HepG2 (cell line): ENCODE measurements at regions not wholly inside any gene's neighbourhood (a gene's known extent, or its start where the extent isn't known, plus 50 kb on each side); places are given as distances from the start of the nearest gene placed in this dataset.
A peak's percentile ranks its signal among the peaks of the same experiment; 100 is the strongest.

Experiments used
- ATAC-seq: fragments of 200-7000 bp; cut with Tn5 transposase; 3 replicates; pipeline ENCODE4 v1.9.1; 2020; ENCODE audit warnings: mild to moderate bottlenecking, moderate library complexity
- BruUV-seq: library from RNA; stranded (reverse); fragments of 400-500 nt; replicated peaks from 2 replicates; lab custom pipeline; 2021; lab: Mats Ljungman, UMichigan
- CTCF ChIA-PET: fragments of 300-600 bp; formaldehyde crosslinking; extraction: SDS; loops from one replicate; lab custom pipeline; 2021; ENCODE audit warnings: low total read pairs, inconsistent platforms, low intra/inter-chr PET ratio; lab: Yijun Ruan, JAX
- POLR2A ChIA-PET: fragments of 350-600 bp; sonication (Branson Sonifier 250); formaldehyde crosslinking; loops from one replicate; lab custom pipeline; 2020; ENCODE audit warnings: antibody characterized with exemption, inconsistent platforms; lab: Yijun Ruan, JAX
- DNase-seq: peaks from one replicate; pipeline ENCODE4 v3.0.0-alpha.2; 2015; ENCODE audit warnings: low spot score
- FAIRE-seq: peaks from 3 replicates; lab custom pipeline; 2011; peaks lifted over from hg19 to GRCh38; lab: Jason Lieb, UNC
- H2AFZ ChIP-seq: one replicate; pipeline ENCODE4 v1.6.1; 2011; ENCODE audit warnings: low read length, inconsistent platforms
- H3K27ac ChIP-seq: fragments of 300-600 bp; 3 replicates; pipeline ENCODE4 v1.8.0; 2011; ENCODE audit warnings: mixed run types, mild to moderate bottlenecking, mixed read lengths, low read length, inconsistent platforms; ENCODE audit not compliant: insufficient read depth; ENCODE audit errors: extremely low read length
- H3K27me3 ChIP-seq, 2 experiments: fragments of 200-600 bp in 1 of 2; 2 replicates in 1 of 2; 3 replicates in 1 of 2; pipeline versions ENCODE4 v1.6.0 to v1.8.0; 2011; ENCODE audit warnings: low read length in 2 of 2, mild to moderate bottlenecking in 2 of 2, moderate library complexity in 2 of 2, inconsistent platforms in 1 of 2; ENCODE audit not compliant: insufficient read depth in 2 of 2, control insufficient read depth in 1 of 2
- H3K36me3 ChIP-seq, 2 experiments: fragments of 200-600 bp in 1 of 2; replicated peaks in 1 of 2; 2 replicates in 1 of 2; 3 replicates in 1 of 2; pipeline versions ENCODE4 v1.5.1 to v1.8.0; 2011; ENCODE audit warnings: low read length in 2 of 2, inconsistent platforms in 1 of 2; ENCODE audit not compliant: insufficient read depth in 2 of 2, control insufficient read depth in 1 of 2
- H3K4me1 ChIP-seq: 2 replicates; pipeline ENCODE4 v1.5.1; 2012; ENCODE audit warnings: low read length, inconsistent platforms; ENCODE audit not compliant: insufficient read depth
- H3K4me2 ChIP-seq: 2 replicates; pipeline ENCODE4 v1.6.0; 2011; ENCODE audit warnings: low read depth, low read length, inconsistent platforms
- H3K4me3 ChIP-seq, 3 experiments: fragments of 200-600 bp in 1 of 3; sonication (generic), shearing (Covaris generic) in 1 of 3; replicated peaks in 1 of 3; 2 replicates each; pipeline ENCODE4 v1.5.1; 2011 to 2016; ENCODE audit warnings: low read length in 3 of 3, inconsistent platforms in 2 of 3, low read depth in 2 of 3, mild to moderate bottlenecking in 2 of 3, control low read depth in 1 of 3, mixed read lengths in 1 of 3; ENCODE audit not compliant: insufficient read depth in 1 of 3
- H3K79me2 ChIP-seq: one replicate; pipeline ENCODE4 v1.6.1; 2011; ENCODE audit warnings: low read length, inconsistent platforms; ENCODE audit not compliant: insufficient read depth
- H3K9ac ChIP-seq: 2 replicates; pipeline ENCODE4 v1.6.0; 2011; ENCODE audit warnings: mild to moderate bottlenecking, low read depth, low read length, inconsistent platforms; ENCODE audit not compliant: insufficient read depth
- H3K9me3 ChIP-seq: 2 replicates; pipeline ENCODE4 v1.5.1; 2012; ENCODE audit warnings: mild to moderate bottlenecking, low read length
- H4K20me1 ChIP-seq: 2 replicates; pipeline ENCODE4 v1.6.0; 2011; ENCODE audit warnings: inconsistent platforms, mild to moderate bottlenecking, low read length, moderate library complexity; ENCODE audit not compliant: insufficient read depth
- BORCS8-MEF2B ChIP-seq: sonication (generic); formaldehyde crosslinking; IDR thresholded peaks from 2 replicates; pipeline ENCODE4 v1.8.0; 2022; ENCODE audit warnings: mild to moderate bottlenecking, missing genetic modification reagents
- CC2D1A ChIP-seq: sonication (generic); formaldehyde crosslinking; IDR thresholded peaks from 2 replicates; pipeline ENCODE4 v1.8.1; 2023; ENCODE audit warnings: mild to moderate bottlenecking, missing genetic modification reagents
- CEBPB ChIP-seq: IDR thresholded peaks from 2 replicates; pipeline ENCODE4 v1.6.1; 2011; ENCODE audit warnings: low read depth, low read length, improper control_type of control experiment, borderline replicate concordance
- MIER3 ChIP-seq: IDR thresholded peaks from 2 replicates; pipeline ENCODE4 v1.6.1; 2016; ENCODE audit warnings: missing compliant biosample characterization, borderline replicate concordance
- NCOA5 ChIP-seq: sonication (generic); formaldehyde crosslinking; IDR thresholded peaks from 2 replicates; pipeline ENCODE4 v1.4.0; 2020; ENCODE audit warnings: missing genetic modification reagents
- TOE1 ChIP-seq: sonication (generic); formaldehyde crosslinking; IDR thresholded peaks from 2 replicates; pipeline ENCODE4 v1.4.0; 2020; ENCODE audit warnings: mild to moderate bottlenecking, missing genetic modification reagents
- ZNF282 ChIP-seq: fragments of 450-650 bp; IDR thresholded peaks from 2 replicates; pipeline ENCODE4 v1.6.1; 2018; ENCODE audit not compliant: partially characterized antibody
- ZNF33B ChIP-seq: sonication (generic); formaldehyde crosslinking; IDR thresholded peaks from 2 replicates; pipeline ENCODE4 v1.5.1; 2020; ENCODE audit warnings: mild to moderate bottlenecking, missing genetic modification reagents
- ZNF407 ChIP-seq: sonication (generic); formaldehyde crosslinking; IDR thresholded peaks from one replicate; pipeline ENCODE4 v1.5.1; 2020; ENCODE audit warnings: mild to moderate bottlenecking, missing genetic modification reagents; ENCODE audit errors: not compliant biosample characterization
- ZNF460 ChIP-seq: sonication (generic); formaldehyde crosslinking; IDR thresholded peaks from 2 replicates; pipeline ENCODE4 v1.5.1; 2020; ENCODE audit warnings: missing genetic modification reagents, mild to moderate bottlenecking, borderline replicate concordance
- ZNF841 ChIP-seq: sonication (generic); formaldehyde crosslinking; IDR thresholded peaks from 2 replicates; pipeline ENCODE4 v1.8.1; 2023; ENCODE audit warnings: missing genetic modification reagents, borderline replicate concordance
- WGBS: methylation state at CpG from one replicate; pipeline ENCODE4 v1.1.6; 2017; ENCODE audit warnings: low lambda C conversion rate; 5-methylcytosine and 5-hydroxymethylcytosine counted together
- in situ Hi-C: cut with HindIII; loops from 2 replicates; pipeline ENCODE4 v1.10.0; 2017; ENCODE audit warnings: low pct_unique_long_range_greater_than_20kb; ENCODE audit not compliant: extremely low pct_ligation_motif_present
- intact Hi-C: fragments of 100-400 bp; cut with micrococcal nuclease; formaldehyde crosslinking; loops from one replicate; pipeline ENCODE4 v1.10.0; 2022; ENCODE audit not compliant: unreplicated experiment
- TF ChIP-seq, protein P1 (sequence below): sonication (generic); formaldehyde crosslinking; IDR thresholded peaks from 2 replicates; pipeline ENCODE4 v1.9.0; 2021; ENCODE audit warnings: missing genetic modification reagents, borderline replicate concordance

- intact Hi-C loops: no loop called here
These were observed 1041.7 kb upstream of the AUTS2 start for GRCh38 chr7:68556537-68556936.

GRCh38 chr7:68559518-68559917 lies 1038.8 kb upstream of the AUTS2 start:
- ChIA-PET POLR2A (no interaction called here), CTCF (no interaction called here)
- no peak overlapping the region for H2AFZ ChIP-seq
- BruUV-seq: no TSS peak
- no peak overlapping the region for H3K9ac ChIP-seq
- peaks cover 34% of the 10 kb centered on the region for H3K9me3 ChIP-seq
- no peak overlapping the region for H3K4me3 ChIP-seq
- no peaks in the 10 kb centered on the region for H3K36me3 ChIP-seq
- in situ Hi-C loops (no loop called here), intact Hi-C loops (no loop called here)
- H3K79me2 ChIP-seq: no peaks in the 10 kb centered on the region
- no peaks in the 10 kb centered on the region for H3K27me3 ChIP-seq
- H4K20me1 ChIP-seq: no peaks in the 10 kb centered on the region
- no peaks in the 10 kb centered on the region for H3K4me1 ChIP-seq
- 3% methylated on average over 1 of the region's 1 CpG for WGBS
- ATAC-seq: no peak
- no peak overlapping the region for H3K27ac ChIP-seq
- H3K4me2 ChIP-seq: no peak overlapping the region
- no peak for DNase-seq
- FAIRE-seq: no peak
- TF ChIP-seq TOE1 (no peak), ZNF282 (no peak), ZNF460 (no peak), ZNF407 (no peak)

More at GRCh38 chr7:68556537-68556936, 1041.7 kb upstream of the AUTS2 start:
- peaks cover 29% of the 10 kb centered on the region for H3K9me3 ChIP-seq
- no peaks in the 10 kb centered on the region for H3K4me1 ChIP-seq
- no peak for TF ChIP-seq NCOA5 (CRISPR knock-in tag)
- TF ChIP-seq ZNF33B (CRISPR knock-in tag): no peak
- TF ChIP-seq, protein P1, sequence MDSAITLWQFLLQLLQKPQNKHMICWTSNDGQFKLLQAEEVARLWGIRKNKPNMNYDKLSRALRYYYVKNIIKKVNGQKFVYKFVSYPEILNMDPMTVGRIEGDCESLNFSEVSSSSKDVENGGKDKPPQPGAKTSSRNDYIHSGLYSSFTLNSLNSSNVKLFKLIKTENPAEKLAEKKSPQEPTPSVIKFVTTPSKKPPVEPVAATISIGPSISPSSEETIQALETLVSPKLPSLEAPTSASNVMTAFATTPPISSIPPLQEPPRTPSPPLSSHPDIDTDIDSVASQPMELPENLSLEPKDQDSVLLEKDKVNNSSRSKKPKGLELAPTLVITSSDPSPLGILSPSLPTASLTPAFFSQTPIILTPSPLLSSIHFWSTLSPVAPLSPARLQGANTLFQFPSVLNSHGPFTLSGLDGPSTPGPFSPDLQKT (CRISPR knock-in tag): no peak
- no peak for TF ChIP-seq BORCS8-MEF2B (CRISPR knock-in tag)
- TF ChIP-seq CEBPB: peak; percentile 67; the same call in 1 of the 2 replicates
- TF ChIP-seq MIER3 (CRISPR knock-in tag): no peak
- TF ChIP-seq CC2D1A (CRISPR knock-in tag): no peak
- TF ChIP-seq ZNF841 (CRISPR knock-in tag): no peak
- TF ChIP-seq, all 625 proteins: peak for 1
- Histone ChIP-seq H3K36me3 (no peaks in the 10 kb centered on the region), H4K20me1 (no peaks in the 10 kb centered on the region), H3K27me3 (no peaks in the 10 kb centered on the region), H2AFZ (no peak overlapping the region), H3K27ac (no peak overlapping the region), H3K79me2 (no peaks in the 10 kb centered on the region), H3K4me3 (no peak overlapping the region), H3K9ac (no peak overlapping the region), H3K4me2 (no peak overlapping the region)
- WGBS: 3% methylated on average over 3 of the region's 3 CpGs
- no TSS peak for BruUV-seq
- no peak for ATAC-seq
- no peak for DNase-seq
- FAIRE-seq: no peak
- in situ Hi-C loops: no loop called here
- CTCF ChIA-PET: no interaction called here
- POLR2A ChIA-PET: no interaction called here
